IMR-90 (cell line): ENCODE measurements at regions not wholly inside any gene's neighbourhood (a gene's known extent, or its start where the extent isn't known, plus 50 kb on each side); places are given as distances from the start of the nearest gene placed in this dataset.

Experiments
- ATAC-seq: fragments of 200-7000 bp; cut with Tn5 transposase; 2 replicates; pipeline ENCODE4 v1.9.1; 2020; ENCODE audit warnings: low read depth, mild to moderate bottlenecking, moderate library complexity
- BruUV-seq: library from RNA; stranded (reverse); fragments of 400-500 nt; replicated peaks from 2 replicates; lab custom pipeline; 2021; lab: Mats Ljungman, UMichigan
- CTCF ChIA-PET: fragments of 300-600 bp; formaldehyde crosslinking; extraction: SDS; loops from one replicate; lab custom pipeline; 2021; ENCODE audit warnings: antibody characterized with exemption; lab: Yijun Ruan, JAX
- POLR2A ChIA-PET: fragments of 300-600 bp; sonication (Branson Sonifier 250); formaldehyde crosslinking; loops from one replicate; lab custom pipeline; 2022; ENCODE audit warnings: antibody characterized with exemption; ENCODE audit not compliant: unreplicated experiment; lab: Charles Lee
- DNase-seq: peaks from one replicate; pipeline ENCODE4 v3.0.0; 2013
- H2AFZ ChIP-seq: replicated peaks from 2 replicates; pipeline ENCODE3; 2013; ENCODE audit warnings: low read length, mild to moderate bottlenecking; ENCODE audit not compliant: poor library complexity
- H2AK5ac ChIP-seq: 2 replicates; pipeline ENCODE4 v1.6.1; 2013; ENCODE audit warnings: low read depth, low read length, inconsistent platforms
- H2AK9ac ChIP-seq: replicated peaks from 2 replicates; pipeline ENCODE3; 2013; ENCODE audit warnings: mild to moderate bottlenecking, low read depth, low read length, moderate library complexity; ENCODE audit not compliant: poor library complexity
- H2BK120ac ChIP-seq: 2 replicates; pipeline ENCODE4 v1.6.1; 2013; ENCODE audit warnings: low read depth, low read length, inconsistent platforms
- H2BK15ac ChIP-seq: 3 replicates; pipeline ENCODE4 v1.6.1; 2013; ENCODE audit warnings: low read depth, low read length, inconsistent platforms
- H2BK20ac ChIP-seq: 2 replicates; pipeline ENCODE4 v1.6.1; 2013; ENCODE audit warnings: low read depth, mild to moderate bottlenecking, inconsistent platforms, low read length, moderate library complexity
- H2BK5ac ChIP-seq: 2 replicates; pipeline ENCODE4 v1.6.1; 2013; ENCODE audit warnings: mild to moderate bottlenecking, low read depth, low read length, inconsistent platforms; ENCODE audit not compliant: poor library complexity, severe bottlenecking
- H3K14ac ChIP-seq: replicated peaks from 2 replicates; pipeline ENCODE4 v1.6.1; 2013; ENCODE audit warnings: low read depth, low read length, inconsistent platforms
- H3K18ac ChIP-seq: 2 replicates; pipeline ENCODE4 v1.6.1; 2013; ENCODE audit warnings: low read depth, low read length, control low read depth
- H3K23ac ChIP-seq: 2 replicates; pipeline ENCODE4 v1.6.1; 2013; ENCODE audit warnings: low read depth, low read length, inconsistent platforms
- H3K27ac ChIP-seq: 2 replicates; pipeline ENCODE4 v1.5.1; 2013; ENCODE audit warnings: mild to moderate bottlenecking, control low read depth, low read length; ENCODE audit not compliant: insufficient read depth
- H3K27me3 ChIP-seq: 2 replicates; pipeline ENCODE4 v1.6.1; 2013; ENCODE audit warnings: low read length; ENCODE audit not compliant: control insufficient read depth, insufficient read depth
- H3K36me3 ChIP-seq: 2 replicates; pipeline ENCODE4 v1.6.1; 2013; ENCODE audit warnings: low read length, mixed read lengths; ENCODE audit not compliant: control insufficient read depth, insufficient read depth
- H3K4ac ChIP-seq: 2 replicates; pipeline ENCODE4 v1.6.1; 2013; ENCODE audit warnings: low read depth, low read length, inconsistent platforms
- H3K4me1 ChIP-seq: 2 replicates; pipeline ENCODE4 v1.6.1; 2013; ENCODE audit warnings: low read length, mixed read lengths; ENCODE audit not compliant: control insufficient read depth, insufficient read depth
- H3K4me2 ChIP-seq: 2 replicates; pipeline ENCODE4 v1.6.1; 2013; ENCODE audit warnings: low read depth, mild to moderate bottlenecking, control low read depth, low read length, moderate library complexity
- H3K4me3 ChIP-seq: 2 replicates; pipeline ENCODE4 v1.5.1; 2013; ENCODE audit warnings: low read depth, mild to moderate bottlenecking, control low read depth, low read length, moderate library complexity; ENCODE audit not compliant: insufficient read depth
- H3K56ac ChIP-seq: 2 replicates; pipeline ENCODE4 v1.6.1; 2013; ENCODE audit warnings: low read length, inconsistent platforms; ENCODE audit not compliant: insufficient read depth; ENCODE audit errors: extremely low read depth
- H3K79me1 ChIP-seq, 2 experiments: 2 replicates each; pipeline ENCODE4 v1.6.1; 2013; ENCODE audit warnings: low read length in 2 of 2, inconsistent platforms in 1 of 2, low read depth in 1 of 2
- H3K9ac ChIP-seq: 2 replicates; pipeline ENCODE4 v1.6.1; 2013; ENCODE audit warnings: low read depth, low read length, control low read depth
- H3K9me1 ChIP-seq: 2 replicates; pipeline ENCODE4 v1.6.1; 2013; ENCODE audit warnings: low read length, inconsistent platforms; ENCODE audit not compliant: insufficient read depth
- H3K9me3 ChIP-seq: 2 replicates; pipeline ENCODE4 v1.6.1; 2013; ENCODE audit warnings: low read length; ENCODE audit not compliant: control insufficient read depth, insufficient read depth
- H4K20me1 ChIP-seq: 2 replicates; pipeline ENCODE4 v1.6.1; 2013; ENCODE audit warnings: low read length, inconsistent platforms; ENCODE audit not compliant: insufficient read depth
- H4K5ac ChIP-seq: 2 replicates; pipeline ENCODE4 v1.6.1; 2013; ENCODE audit warnings: mild to moderate bottlenecking, low read depth, low read length, control low read depth
- H4K8ac ChIP-seq, 2 experiments: 2 replicates each; pipeline ENCODE4 v1.6.1; 2013; ENCODE audit warnings: low read depth in 2 of 2, low read length in 2 of 2, control low read depth in 1 of 2, inconsistent platforms in 1 of 2
- H4K91ac ChIP-seq: 2 replicates; pipeline ENCODE4 v1.6.1; 2013; ENCODE audit warnings: low read depth, low read length, inconsistent platforms; ENCODE audit not compliant: insufficient read depth
- BHLHE40 ChIP-seq: fragments of 150-350 bp; IDR thresholded peaks from 2 replicates; pipeline ENCODE4 v1.6.1; 2016; ENCODE audit warnings: mild to moderate bottlenecking, low read depth, low read length
- CEBPB ChIP-seq: IDR thresholded peaks from 2 replicates; pipeline ENCODE4 v1.6.1; 2012; ENCODE audit warnings: low read depth, low read length, improper control_type of control experiment
- CHD1 ChIP-seq: IDR thresholded peaks from 2 replicates; pipeline ENCODE4 v1.6.1; 2012; ENCODE audit warnings: low read depth, low read length, improper control_type of control experiment
- FOS ChIP-seq: fragments of 150-350 bp; IDR thresholded peaks from 2 replicates; pipeline ENCODE4 v1.6.1; 2016; ENCODE audit warnings: low read depth, low read length
- MAFK ChIP-seq: IDR thresholded peaks from 2 replicates; pipeline ENCODE4 v1.6.1; 2012; ENCODE audit warnings: low read depth, low read length, improper control_type of control experiment
- MAZ ChIP-seq: IDR thresholded peaks from 2 replicates; pipeline ENCODE4 v1.6.1; 2012; ENCODE audit warnings: low read depth, mild to moderate bottlenecking, low read length, improper control_type of control experiment, moderate library complexity, borderline replicate concordance
- MXI1 ChIP-seq: IDR thresholded peaks from 2 replicates; pipeline ENCODE4 v1.6.1; 2012; ENCODE audit warnings: low read depth, mild to moderate bottlenecking, low read length, moderate library complexity, borderline replicate concordance
- NFE2L2 ChIP-seq: fragments of 150-350 bp; IDR thresholded peaks from 2 replicates; pipeline ENCODE4 v1.6.1; 2016; ENCODE audit warnings: low read depth, mild to moderate bottlenecking, low read length
- POLR2A ChIP-seq: IDR thresholded peaks from 2 replicates; pipeline ENCODE4 v1.6.1; 2012; ENCODE audit warnings: mild to moderate bottlenecking, low read depth, low read length
- RAD21 ChIP-seq: IDR thresholded peaks from 2 replicates; pipeline ENCODE4 v1.6.1; 2012; ENCODE audit warnings: low read length, improper control_type of control experiment
- RCOR1 ChIP-seq: IDR thresholded peaks from 2 replicates; pipeline ENCODE4 v1.6.1; 2012; ENCODE audit warnings: mild to moderate bottlenecking, low read length, improper control_type of control experiment; ENCODE audit not compliant: insufficient replicate concordance
- RFX5 ChIP-seq: IDR thresholded peaks from 2 replicates; pipeline ENCODE4 v1.8.0; 2012; ENCODE audit warnings: low read depth, mild to moderate bottlenecking, low read length, moderate library complexity
- SMC3 ChIP-seq: fragments of 150-350 bp; IDR thresholded peaks from 2 replicates; pipeline ENCODE4 v1.6.1; 2016; ENCODE audit warnings: low read depth, mild to moderate bottlenecking, antibody characterized with exemption, low read length, moderate library complexity
- USF2 ChIP-seq: fragments of 150-350 bp; IDR thresholded peaks from 2 replicates; pipeline ENCODE4 v1.6.1; 2017; ENCODE audit warnings: mild to moderate bottlenecking, antibody characterized with exemption, low read length, low read depth
- dilution Hi-C: fragments of 300-500 bp; cut with HindIII; formaldehyde crosslinking; loops from one replicate; pipeline ENCODE4 v1.14.3; 2018; ENCODE audit warnings: low sequenced_read_pairs; ENCODE audit not compliant: unreplicated experiment
- in situ Hi-C: fragments of 300-500 bp; cut with MboI; formaldehyde crosslinking; loops from 3 replicates; pipeline ENCODE4 v1.14.3; 2019; ENCODE audit warnings: low sequenced_read_pairs, inconsistent platforms, mixed read lengths
- intact Hi-C: fragments of 100-400 bp; cut with micrococcal nuclease; formaldehyde crosslinking; loops from 2 replicates; pipeline ENCODE4 v1.10.0; 2022
- TF ChIP-seq, protein P1 (sequence below): fragments of 150-350 bp; IDR thresholded peaks from 2 replicates; pipeline ENCODE4 v1.6.1; 2016; ENCODE audit warnings: low read depth, mild to moderate bottlenecking, low read length, moderate library complexity, borderline replicate concordance
- TF ChIP-seq, protein P2 (sequence below): conservative IDR thresholded peaks from 2 replicates; pipeline ENCODE4 v1.5.1; 2012; ENCODE audit warnings: mild to moderate bottlenecking, low read depth, low read length, improper control_type of control experiment

DNA sequence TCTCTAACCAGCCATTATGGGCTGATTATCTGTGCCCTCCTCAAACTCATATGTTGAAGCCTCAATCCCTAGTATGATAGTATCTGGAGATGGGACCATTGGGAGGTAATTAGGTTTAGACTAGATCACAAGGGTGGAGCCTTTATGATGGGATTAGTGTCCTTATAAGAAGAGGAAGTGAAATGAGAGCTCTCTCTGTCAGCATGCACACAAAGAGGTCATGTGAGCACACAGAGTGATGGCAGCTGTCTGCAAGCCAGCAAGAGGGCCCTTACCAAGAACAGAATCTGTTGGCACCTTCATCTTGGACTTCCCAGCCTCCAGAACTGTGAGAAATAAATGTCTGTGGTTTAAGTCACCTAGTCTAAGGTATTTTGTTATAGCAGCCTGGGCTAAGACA is 101.9 kb downstream of the PCTP start:
- intact Hi-C loops (no loop called here), dilution Hi-C loops (no loop called here), in situ Hi-C loops (no loop called here)
- Histone ChIP-seq H2AFZ (no peak overlapping the region), H3K9me3 (no peaks in the 10 kb centered on the region), H2BK120ac (no peak overlapping the region), H3K56ac (no peak overlapping the region), H3K18ac (no peak overlapping the region), H4K20me1 (no peaks in the 10 kb centered on the region), H3K23ac (no peak overlapping the region), H4K5ac (no peak overlapping the region), H3K4ac (no peak overlapping the region), H3K9me1 (no peaks in the 10 kb centered on the region), H4K91ac (no peak overlapping the region), H3K4me1 (no peaks in the 10 kb centered on the region), H4K8ac (no peak overlapping the region), H2BK5ac (no peak overlapping the region), H3K27ac (no peak overlapping the region), H3K4me2 (no peak overlapping the region), H3K9ac (no peak overlapping the region), H3K79me1 (no peaks in the 10 kb centered on the region), H3K14ac (no peak overlapping the region), H2AK9ac (no peak overlapping the region), H2BK15ac (no peak overlapping the region), H3K36me3 (no peaks in the 10 kb centered on the region), H3K27me3 (no peaks in the 10 kb centered on the region), H3K4me3 (no peak overlapping the region), H2BK20ac (no peak overlapping the region), H2AK5ac (no peak overlapping the region)
- no peak for ATAC-seq
- BruUV-seq = no TSS peak
- POLR2A ChIA-PET = interaction anchor here (0.6 kb wide), 1 partner anchor 13 kb away, joined by 3 read pairs; no protein-coding TSS in a partner anchor
- DNase-seq = no peak
- CTCF ChIA-PET = no interaction called here
- TF ChIP-seq, protein P1, sequence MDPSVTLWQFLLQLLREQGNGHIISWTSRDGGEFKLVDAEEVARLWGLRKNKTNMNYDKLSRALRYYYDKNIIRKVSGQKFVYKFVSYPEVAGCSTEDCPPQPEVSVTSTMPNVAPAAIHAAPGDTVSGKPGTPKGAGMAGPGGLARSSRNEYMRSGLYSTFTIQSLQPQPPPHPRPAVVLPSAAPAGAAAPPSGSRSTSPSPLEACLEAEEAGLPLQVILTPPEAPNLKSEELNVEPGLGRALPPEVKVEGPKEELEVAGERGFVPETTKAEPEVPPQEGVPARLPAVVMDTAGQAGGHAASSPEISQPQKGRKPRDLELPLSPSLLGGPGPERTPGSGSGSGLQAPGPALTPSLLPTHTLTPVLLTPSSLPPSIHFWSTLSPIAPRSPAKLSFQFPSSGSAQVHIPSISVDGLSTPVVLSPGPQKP = no peak
- TF ChIP-seq CEBPB (no peak), SMC3 (no peak), CHD1 (no peak), POLR2A (no peak), RFX5 (no peak), RAD21 (no peak), USF2 (no peak), RCOR1 (no peak), FOS (no peak), MXI1 (no peak), MAZ (no peak), NFE2L2 (no peak), BHLHE40 (no peak), MAFK (no peak)
- TF ChIP-seq, protein P2, sequence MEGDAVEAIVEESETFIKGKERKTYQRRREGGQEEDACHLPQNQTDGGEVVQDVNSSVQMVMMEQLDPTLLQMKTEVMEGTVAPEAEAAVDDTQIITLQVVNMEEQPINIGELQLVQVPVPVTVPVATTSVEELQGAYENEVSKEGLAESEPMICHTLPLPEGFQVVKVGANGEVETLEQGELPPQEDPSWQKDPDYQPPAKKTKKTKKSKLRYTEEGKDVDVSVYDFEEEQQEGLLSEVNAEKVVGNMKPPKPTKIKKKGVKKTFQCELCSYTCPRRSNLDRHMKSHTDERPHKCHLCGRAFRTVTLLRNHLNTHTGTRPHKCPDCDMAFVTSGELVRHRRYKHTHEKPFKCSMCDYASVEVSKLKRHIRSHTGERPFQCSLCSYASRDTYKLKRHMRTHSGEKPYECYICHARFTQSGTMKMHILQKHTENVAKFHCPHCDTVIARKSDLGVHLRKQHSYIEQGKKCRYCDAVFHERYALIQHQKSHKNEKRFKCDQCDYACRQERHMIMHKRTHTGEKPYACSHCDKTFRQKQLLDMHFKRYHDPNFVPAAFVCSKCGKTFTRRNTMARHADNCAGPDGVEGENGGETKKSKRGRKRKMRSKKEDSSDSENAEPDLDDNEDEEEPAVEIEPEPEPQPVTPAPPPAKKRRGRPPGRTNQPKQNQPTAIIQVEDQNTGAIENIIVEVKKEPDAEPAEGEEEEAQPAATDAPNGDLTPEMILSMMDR = no peak
